Inflammatory macrophage (primary cell): ENCODE measurements at regions not wholly inside any gene's neighbourhood (a gene's known extent, or its start where the extent isn't known, plus 50 kb on each side); places are given as distances from the start of the nearest gene placed in this dataset.

Experiments
- DNase-seq, 2 donors: peaks; one replicate each; pipeline ENCODE4 v3.0.0-alpha.2; 2020 to 2022

DNA sequence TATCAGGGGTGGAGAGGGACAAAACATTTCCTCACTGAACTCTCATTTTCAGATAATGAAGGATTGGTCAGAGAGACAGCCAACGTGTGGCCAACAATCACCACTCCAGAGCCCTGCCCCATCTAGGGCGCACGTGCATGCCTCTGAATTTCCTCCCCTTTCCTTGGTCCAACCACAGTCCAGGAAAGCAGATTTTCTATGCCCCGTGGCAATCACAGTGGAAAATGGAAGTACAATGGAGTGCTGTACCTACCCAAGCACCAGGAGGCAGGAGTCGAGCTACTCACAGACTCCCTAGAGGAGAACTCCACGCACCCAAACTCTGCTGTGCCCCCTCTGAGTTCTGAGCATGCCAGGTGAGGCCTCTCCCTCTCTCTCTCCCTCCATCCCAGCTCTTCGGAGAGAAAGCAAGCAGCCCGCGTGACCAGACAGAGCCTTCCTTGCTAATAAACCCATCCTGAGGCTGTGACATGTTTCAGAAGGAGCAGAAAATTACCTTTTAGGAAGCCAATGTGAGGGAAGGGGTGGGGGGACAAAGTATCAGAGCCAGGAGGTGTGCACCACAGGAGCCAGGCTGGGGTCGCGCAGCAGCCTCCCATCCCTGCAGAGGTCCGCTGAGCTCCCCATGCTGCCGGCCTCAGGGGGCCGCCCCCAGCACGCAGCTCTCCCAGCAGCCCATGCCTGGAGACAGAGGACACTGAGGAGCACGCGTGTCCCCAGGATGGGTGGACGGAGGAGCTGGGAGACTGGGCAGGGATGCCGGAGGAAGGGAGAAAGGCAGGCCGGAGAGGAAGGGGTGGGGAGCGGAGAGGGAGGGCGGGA is 73.4 kb downstream of the PITPNM2 start:
- DNase-seq = no peak

- DNase-seq = no peak
Measured at GRCh38 chr12:123076604-123077297, 74.1 kb downstream of the PITPNM2 start.

DNA sequence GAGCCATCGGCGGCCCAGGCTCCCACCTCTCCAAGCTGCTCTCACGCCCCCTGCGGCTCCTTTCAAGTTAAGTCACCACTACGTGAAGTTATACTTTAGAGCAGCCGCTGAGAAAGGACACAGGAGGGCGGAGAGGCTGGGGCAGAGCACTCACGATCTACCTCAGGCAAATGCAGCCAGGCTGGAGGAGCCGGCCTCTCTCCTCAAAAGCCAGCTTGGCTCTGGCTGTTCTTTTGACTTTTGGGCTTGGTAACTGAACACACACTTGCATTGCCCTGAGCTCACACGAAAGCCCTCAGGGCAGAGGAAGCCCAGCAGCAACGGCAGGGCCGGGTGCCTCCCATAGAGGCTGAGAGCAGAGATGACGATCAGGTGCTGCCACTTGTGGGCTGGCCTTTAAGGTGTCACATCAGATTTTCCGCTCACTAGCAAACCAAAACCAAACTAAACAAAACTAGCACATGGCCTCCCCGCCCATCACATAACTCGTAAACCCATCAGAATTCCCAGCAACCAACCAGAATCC is 75.2 kb downstream of the PITPNM2 start:
- DNase-seq = no peak

DNA sequence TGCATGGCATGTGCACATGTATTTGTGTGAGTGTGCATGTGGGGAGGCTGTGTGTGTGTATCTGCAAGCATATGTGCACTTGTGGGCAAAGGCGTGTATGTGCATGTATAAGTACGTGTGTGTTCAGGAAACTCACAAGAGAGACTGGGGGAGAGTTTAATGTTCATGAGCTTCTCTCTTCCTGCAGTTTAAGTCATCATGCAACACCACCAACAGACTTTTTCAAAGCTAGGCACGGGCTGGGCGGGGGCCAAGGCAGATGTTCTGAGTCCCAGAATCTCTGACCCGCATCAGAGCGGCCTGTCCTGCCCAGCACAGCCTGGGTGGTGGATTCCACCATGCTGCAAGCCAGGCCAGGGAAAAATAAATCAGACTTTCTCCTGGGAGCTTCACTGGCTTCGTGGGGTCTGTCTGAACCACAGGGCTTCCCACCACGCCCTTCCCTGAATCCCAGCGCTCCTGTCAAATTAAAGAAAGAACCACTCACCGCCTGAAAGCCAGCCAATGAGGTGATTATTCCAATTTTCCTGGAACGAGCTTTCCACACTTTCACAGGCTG is 75.7 kb downstream of the PITPNM2 start:
- DNase-seq = no peak

GRCh38 chr12:123073962-123074801 is 76.7 kb downstream of the PITPNM2 start:
- no peak for DNase-seq

DNA sequence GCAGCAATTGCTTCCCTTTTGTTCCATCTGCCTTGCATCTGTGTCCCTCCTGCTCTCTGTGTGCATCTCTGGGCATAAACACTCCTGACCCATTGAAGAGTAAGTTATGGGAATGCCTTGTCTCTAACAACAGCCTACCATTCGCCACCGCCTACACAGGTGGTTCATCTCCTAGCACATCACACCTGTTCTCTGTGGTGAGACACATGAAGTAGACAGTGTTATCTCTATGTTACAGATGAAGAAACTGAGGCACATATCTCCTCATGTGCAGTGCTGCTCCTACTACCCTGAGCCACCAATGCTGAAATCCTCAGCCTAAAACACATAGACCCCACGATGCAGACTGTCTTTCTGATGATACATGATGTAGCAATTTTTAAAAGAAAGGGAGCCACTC is 77.6 kb downstream of the PITPNM2 start:
- no peak for DNase-seq

- DNase-seq = no peak
Measured at GRCh38 chr12:123071857-123072256, 79.0 kb downstream of the PITPNM2 start.

DNA sequence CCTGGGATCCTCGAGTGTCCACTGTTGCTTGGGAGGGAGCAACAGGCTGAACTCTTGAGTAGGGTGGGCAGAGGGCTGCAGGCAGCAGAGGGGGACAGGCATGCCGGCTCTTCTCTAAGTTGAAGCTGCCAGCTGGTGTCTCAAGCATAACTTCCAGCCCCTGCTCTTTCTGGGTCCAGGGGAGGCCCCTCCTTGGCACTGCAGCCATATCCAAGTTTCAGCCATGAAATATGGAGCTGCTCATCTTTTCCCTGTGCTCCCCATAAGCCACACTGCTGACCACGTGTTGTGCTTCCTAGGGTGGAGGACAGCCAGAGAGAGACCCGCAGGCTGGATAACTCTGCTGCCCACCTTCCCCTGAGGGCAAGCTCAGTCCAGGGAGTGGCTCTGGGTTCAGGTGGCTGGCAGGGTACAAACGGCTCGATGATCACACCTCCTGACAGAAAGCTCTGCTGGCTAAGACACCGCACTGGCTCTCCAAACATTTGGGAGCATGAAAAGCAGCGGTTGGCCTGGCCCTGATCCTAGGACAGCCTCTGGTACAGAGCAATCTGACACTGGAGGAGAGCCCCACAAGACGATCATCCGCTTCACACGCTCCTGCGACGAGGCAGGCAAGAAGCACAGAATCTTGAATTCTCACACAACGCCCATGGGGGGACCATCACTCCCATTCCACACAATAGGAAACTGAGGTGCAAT is 79.6 kb downstream of the PITPNM2 start:
- no peak for DNase-seq

DNA sequence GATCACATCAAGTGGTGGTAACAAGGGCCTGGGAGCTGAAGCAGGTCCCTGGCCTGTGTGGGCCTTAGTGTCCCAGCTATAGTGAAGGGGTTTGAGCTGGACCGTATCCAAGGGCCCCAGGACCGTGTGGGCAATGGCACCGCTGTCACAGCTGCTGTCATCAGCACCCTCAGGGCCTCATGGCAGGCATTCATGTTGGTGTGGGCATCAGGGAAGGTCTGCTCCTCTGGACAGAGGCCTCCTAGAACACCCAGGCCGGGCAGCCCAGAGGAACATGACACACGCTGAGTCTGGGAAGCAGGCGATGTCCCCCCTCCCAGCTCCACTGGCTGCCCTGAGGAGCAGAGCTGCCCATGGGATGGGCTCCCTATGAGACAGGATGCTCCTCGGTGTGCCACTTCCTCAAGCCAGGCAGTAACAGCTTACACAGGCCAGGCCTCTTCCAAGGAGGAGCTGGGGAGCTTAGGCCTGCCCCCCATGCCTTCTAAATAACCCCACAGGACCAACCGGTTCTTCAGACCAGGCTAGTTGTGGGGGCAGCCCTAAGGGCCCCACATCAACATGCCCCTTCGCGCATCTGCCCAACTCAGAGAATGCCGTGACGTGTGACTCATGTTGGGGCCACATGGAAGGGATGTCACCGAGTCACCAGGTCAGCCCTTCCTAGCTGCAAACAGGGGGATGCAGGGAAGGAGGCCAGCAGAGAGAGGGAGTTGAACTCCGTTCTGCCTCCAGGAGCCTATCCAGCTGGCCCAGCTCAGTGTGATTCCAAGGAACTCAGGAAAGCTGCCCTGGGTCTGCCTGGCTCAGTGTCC is 80.4 kb downstream of the PITPNM2 start:
- no peak for DNase-seq

GRCh38 chr12:123069436-123070266 is 81.2 kb downstream of the PITPNM2 start:
- DNase-seq = no peak

GRCh38 chr12:123067654-123068053 is 83.2 kb downstream of the PITPNM2 start:
- DNase-seq = peak in 1 of 2 donors; percentile 44

- no peak for DNase-seq
Measured at GRCh38 chr12:123066384-123066710, 84.5 kb downstream of the PITPNM2 start.

GRCh38 chr12:123065676-123066383 is 85.1 kb downstream of the PITPNM2 start:
- DNase-seq = peak in 1 of 2 donors; percentile 5

DNA sequence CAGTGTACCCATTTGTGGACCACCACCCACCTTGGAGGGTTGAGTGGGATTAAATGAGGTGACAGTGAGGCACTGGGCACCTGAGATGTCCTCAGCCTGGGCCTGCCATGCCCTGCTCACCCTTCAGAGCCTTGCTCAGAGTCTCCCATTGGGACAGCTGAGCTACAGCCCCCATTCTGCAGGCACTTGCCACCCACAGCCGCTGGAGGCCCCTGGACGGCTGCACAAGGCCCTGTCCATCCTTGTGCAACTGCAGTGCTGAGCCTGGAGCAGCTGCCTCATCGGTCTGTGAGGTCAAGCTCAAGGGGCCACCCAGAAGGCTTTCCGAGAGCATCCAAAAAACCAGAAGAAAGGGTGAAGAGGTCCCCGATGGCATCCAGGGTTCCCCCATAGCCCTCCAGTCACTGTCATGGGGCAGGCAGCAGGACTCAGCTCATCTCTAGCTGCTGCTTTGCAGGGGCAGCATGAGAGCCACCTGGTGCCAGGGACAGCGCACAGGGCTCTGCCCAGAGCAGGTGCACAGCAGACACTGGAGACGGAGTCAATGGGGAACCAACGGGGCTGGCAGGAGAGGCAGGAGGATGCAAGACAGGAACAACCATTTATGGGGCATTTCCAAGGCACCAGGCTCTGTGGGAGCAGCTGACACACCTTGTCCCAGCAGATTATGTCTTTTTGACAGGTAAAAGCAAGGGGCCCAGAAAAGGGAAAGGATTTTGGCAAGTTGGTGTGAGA is 84.6 kb downstream of the ARL6IP4 start:
- DNase-seq = no peak

DNA sequence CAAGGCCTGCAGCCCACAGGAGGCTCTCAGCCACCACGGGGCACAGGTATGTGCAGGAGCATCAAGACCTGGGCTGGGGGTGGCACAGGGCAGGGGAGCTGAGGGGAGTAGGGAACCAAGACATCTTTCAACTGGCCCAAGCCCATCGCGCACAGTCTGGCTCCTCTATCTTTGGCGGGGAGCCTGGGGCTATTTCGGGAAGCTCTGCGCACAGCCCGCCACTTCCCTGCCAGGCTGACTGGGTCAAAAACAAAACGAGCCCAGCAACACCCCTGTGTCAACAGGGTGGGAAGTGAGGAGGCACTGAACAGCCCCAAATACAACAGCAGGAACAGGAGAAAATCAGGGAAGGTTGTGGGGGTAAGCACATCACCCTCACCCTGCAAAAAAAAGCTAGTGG is 83.9 kb downstream of the ARL6IP4 start:
- peak; percentile 6 to 32 for DNase-seq

GRCh38 chr12:123063535-123063934 is 83.1 kb downstream of the ARL6IP4 start:
- DNase-seq = peak; percentile 32 to 35

GRCh38 chr12:123062681-123063486 is 82.4 kb downstream of the ARL6IP4 start:
- DNase-seq = peak; percentile 63 to 70
